Astrocyte (in vitro differentiated cells and primary cell): ENCODE measurements at regions not wholly inside any gene's neighbourhood (a gene's known extent, or its start where the extent isn't known, plus 50 kb on each side); places are given as distances from the start of the nearest gene placed in this dataset.

Experiments used
- DNase-seq: peaks from one replicate; pipeline ENCODE4 v3.0.0-alpha.2; 2010; ENCODE audit warnings: low read depth
- FAIRE-seq: peaks from 2 replicates; lab custom pipeline; 2011; peaks lifted over from hg19 to GRCh38; lab: Jason Lieb, UNC
- H2AFZ ChIP-seq: 2 replicates; pipeline ENCODE4 v1.6.0; 2012; ENCODE audit warnings: low read depth, low read length, inconsistent platforms
- H3K27ac ChIP-seq: 2 replicates; pipeline ENCODE4 v1.5.1; 2011; ENCODE audit warnings: low read depth, low read length, inconsistent platforms
- H3K27me3 ChIP-seq: 2 replicates; pipeline ENCODE4 v1.6.0; 2011; ENCODE audit warnings: low read length, inconsistent platforms; ENCODE audit not compliant: insufficient read depth
- H3K36me3 ChIP-seq: 2 replicates; pipeline ENCODE4 v1.5.1; 2011; ENCODE audit warnings: low read length, inconsistent platforms; ENCODE audit not compliant: insufficient read depth
- H3K4me1 ChIP-seq: 2 replicates; pipeline ENCODE4 v1.5.1; 2011; ENCODE audit warnings: low read length, inconsistent platforms; ENCODE audit not compliant: insufficient read depth
- H3K4me2 ChIP-seq: 2 replicates; pipeline ENCODE4 v1.6.0; 2012; ENCODE audit warnings: low read length, inconsistent platforms
- H3K4me3 ChIP-seq: 2 replicates; pipeline ENCODE4 v1.5.1; 2011; ENCODE audit warnings: low read depth, mild to moderate bottlenecking, low read length, inconsistent platforms; ENCODE audit not compliant: insufficient read depth
- H3K79me2 ChIP-seq: 2 replicates; pipeline ENCODE4 v1.6.0; 2012; ENCODE audit warnings: mild to moderate bottlenecking, low read length, inconsistent platforms; ENCODE audit not compliant: insufficient read depth
- H3K9ac ChIP-seq: 2 replicates; pipeline ENCODE4 v1.6.0; 2012; ENCODE audit warnings: mild to moderate bottlenecking, low read length, inconsistent platforms
- H3K9me3 ChIP-seq: 2 replicates; pipeline ENCODE4 v1.5.1; 2012; ENCODE audit warnings: low read depth, mild to moderate bottlenecking, low read length, inconsistent platforms; ENCODE audit not compliant: insufficient read depth
- H4K20me1 ChIP-seq: 2 replicates; pipeline ENCODE4 v1.6.0; 2012; ENCODE audit warnings: low read length, inconsistent platforms; ENCODE audit not compliant: insufficient read depth
- H3K27ac Mint-ChIP-seq: one replicate; pipeline ENCODE4 v1.8.0; 2021; ENCODE audit warnings: mild to moderate bottlenecking, mixed read lengths; ENCODE audit not compliant: unreplicated experiment
- H3K27me3 Mint-ChIP-seq: one replicate; pipeline ENCODE4 v1.8.0; 2021; ENCODE audit warnings: low read depth, mixed read lengths; ENCODE audit not compliant: unreplicated experiment
- H3K36me3 Mint-ChIP-seq: one replicate; pipeline ENCODE4 v1.8.0; 2021; ENCODE audit warnings: low read depth, mixed read lengths; ENCODE audit not compliant: unreplicated experiment
- H3K4me1 Mint-ChIP-seq: one replicate; pipeline ENCODE4 v1.8.0; 2021; ENCODE audit warnings: low read depth, mixed read lengths; ENCODE audit not compliant: unreplicated experiment
- H3K4me3 Mint-ChIP-seq: one replicate; pipeline ENCODE4 v1.8.0; 2021; ENCODE audit warnings: mild to moderate bottlenecking, moderate library complexity, mixed read lengths; ENCODE audit not compliant: unreplicated experiment
- H3K9me3 Mint-ChIP-seq: one replicate; pipeline ENCODE4 v1.8.0; 2021; ENCODE audit warnings: mild to moderate bottlenecking, mixed read lengths; ENCODE audit not compliant: unreplicated experiment
- EZH2 ChIP-seq: IDR thresholded peaks from 2 replicates; pipeline ENCODE4 v1.6.1; 2012; ENCODE audit warnings: mild to moderate bottlenecking, low read length, inconsistent platforms; ENCODE audit not compliant: insufficient read depth
- TF ChIP-seq, protein P1 (sequence below): IDR thresholded peaks from 2 replicates; pipeline ENCODE4 v1.5.1; 2011; ENCODE audit warnings: low read depth, mild to moderate bottlenecking, inconsistent platforms, low read length, moderate library complexity; ENCODE audit not compliant: insufficient read depth

- Histone ChIP-seq H4K20me1 (no peaks in the 10 kb centered on the region), H3K4me1 (no peaks in the 10 kb centered on the region), H3K9ac (no peak overlapping the region), H3K9me3 (no peaks in the 10 kb centered on the region), H3K4me2 (no peak overlapping the region), H2AFZ (no peak overlapping the region), H3K27me3 (no peaks in the 10 kb centered on the region), H3K36me3 (no peaks in the 10 kb centered on the region), H3K79me2 (no peaks in the 10 kb centered on the region), H3K4me3 (no peak overlapping the region), H3K27ac (no peak overlapping the region)
- Mint-ChIP-seq H3K27ac (peak overlapping the region; percentile 10), H3K27me3 (no peaks in the 10 kb centered on the region), H3K36me3 (no peaks in the 10 kb centered on the region), H3K4me3 (no peak overlapping the region), H3K9me3 (no peaks in the 10 kb centered on the region), H3K4me1 (peaks cover 8% of the 10 kb centered on the region)
- DNase-seq, result no peak
- FAIRE-seq, result no peak
- TF ChIP-seq, protein P1, sequence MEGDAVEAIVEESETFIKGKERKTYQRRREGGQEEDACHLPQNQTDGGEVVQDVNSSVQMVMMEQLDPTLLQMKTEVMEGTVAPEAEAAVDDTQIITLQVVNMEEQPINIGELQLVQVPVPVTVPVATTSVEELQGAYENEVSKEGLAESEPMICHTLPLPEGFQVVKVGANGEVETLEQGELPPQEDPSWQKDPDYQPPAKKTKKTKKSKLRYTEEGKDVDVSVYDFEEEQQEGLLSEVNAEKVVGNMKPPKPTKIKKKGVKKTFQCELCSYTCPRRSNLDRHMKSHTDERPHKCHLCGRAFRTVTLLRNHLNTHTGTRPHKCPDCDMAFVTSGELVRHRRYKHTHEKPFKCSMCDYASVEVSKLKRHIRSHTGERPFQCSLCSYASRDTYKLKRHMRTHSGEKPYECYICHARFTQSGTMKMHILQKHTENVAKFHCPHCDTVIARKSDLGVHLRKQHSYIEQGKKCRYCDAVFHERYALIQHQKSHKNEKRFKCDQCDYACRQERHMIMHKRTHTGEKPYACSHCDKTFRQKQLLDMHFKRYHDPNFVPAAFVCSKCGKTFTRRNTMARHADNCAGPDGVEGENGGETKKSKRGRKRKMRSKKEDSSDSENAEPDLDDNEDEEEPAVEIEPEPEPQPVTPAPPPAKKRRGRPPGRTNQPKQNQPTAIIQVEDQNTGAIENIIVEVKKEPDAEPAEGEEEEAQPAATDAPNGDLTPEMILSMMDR, result no peak
- TF ChIP-seq EZH2, result no peak
Observed at GRCh38 chr4:162229670-162230069, 65.9 kb upstream of the FSTL5 start.

- H3K9me3 Mint-ChIP-seq, result no peaks in the 10 kb centered on the region
- Histone ChIP-seq H3K36me3 (no peaks in the 10 kb centered on the region), H3K27me3 (no peaks in the 10 kb centered on the region), H3K4me2 (no peak overlapping the region), H3K4me3 (no peak overlapping the region), H3K4me1 (no peaks in the 10 kb centered on the region), H3K27ac (no peak overlapping the region), H4K20me1 (no peaks in the 10 kb centered on the region), H3K9me3 (no peaks in the 10 kb centered on the region), H3K9ac (no peak overlapping the region), H2AFZ (no peak overlapping the region), H3K79me2 (no peaks in the 10 kb centered on the region)
- H3K27me3 Mint-ChIP-seq, result no peaks in the 10 kb centered on the region
- H3K4me1 Mint-ChIP-seq, result no peaks in the 10 kb centered on the region
- FAIRE-seq, result no peak
- no peaks in the 10 kb centered on the region for H3K36me3 Mint-ChIP-seq
- H3K27ac Mint-ChIP-seq, result no peak overlapping the region
- no peak overlapping the region for H3K4me3 Mint-ChIP-seq
- DNase-seq, result no peak
- TF ChIP-seq, protein P1, result no peak
Observed at GRCh38 chr4:162221148-162221547, 57.3 kb upstream of the FSTL5 start.
